HUES48 (cell line): ENCODE measurements at regions not wholly inside any gene's neighbourhood (a gene's known extent, or its start where the extent isn't known, plus 50 kb on each side); places are given as distances from the start of the nearest gene placed in this dataset.

Experiments
- H3K27ac ChIP-seq: one replicate; pipeline ENCODE4 v1.7.0; 2013; ENCODE audit warnings: low read depth, low read length, inconsistent platforms
- H3K27me3 ChIP-seq: 2 replicates; pipeline ENCODE4 v1.6.1; 2013; ENCODE audit warnings: mild to moderate bottlenecking, low read length; ENCODE audit not compliant: control insufficient read depth, insufficient read depth
- H3K36me3 ChIP-seq: 2 replicates; pipeline ENCODE4 v1.6.1; 2013; ENCODE audit warnings: low read length; ENCODE audit not compliant: control insufficient read depth, insufficient read depth
- H3K4me1 ChIP-seq: 2 replicates; pipeline ENCODE4 v1.6.1; 2013; ENCODE audit warnings: mild to moderate bottlenecking, low read length; ENCODE audit not compliant: control insufficient read depth, insufficient read depth
- H3K4me3 ChIP-seq: 2 replicates; pipeline ENCODE4 v1.5.1; 2013; ENCODE audit warnings: mild to moderate bottlenecking, low read depth, low read length
- H3K9ac ChIP-seq: 2 replicates; pipeline ENCODE4 v1.6.1; 2013; ENCODE audit warnings: mild to moderate bottlenecking, low read depth, low read length, moderate library complexity
- H3K9me3 ChIP-seq: 2 replicates; pipeline ENCODE4 v1.6.1; 2013; ENCODE audit warnings: low read length; ENCODE audit not compliant: control insufficient read depth, insufficient read depth

DNA sequence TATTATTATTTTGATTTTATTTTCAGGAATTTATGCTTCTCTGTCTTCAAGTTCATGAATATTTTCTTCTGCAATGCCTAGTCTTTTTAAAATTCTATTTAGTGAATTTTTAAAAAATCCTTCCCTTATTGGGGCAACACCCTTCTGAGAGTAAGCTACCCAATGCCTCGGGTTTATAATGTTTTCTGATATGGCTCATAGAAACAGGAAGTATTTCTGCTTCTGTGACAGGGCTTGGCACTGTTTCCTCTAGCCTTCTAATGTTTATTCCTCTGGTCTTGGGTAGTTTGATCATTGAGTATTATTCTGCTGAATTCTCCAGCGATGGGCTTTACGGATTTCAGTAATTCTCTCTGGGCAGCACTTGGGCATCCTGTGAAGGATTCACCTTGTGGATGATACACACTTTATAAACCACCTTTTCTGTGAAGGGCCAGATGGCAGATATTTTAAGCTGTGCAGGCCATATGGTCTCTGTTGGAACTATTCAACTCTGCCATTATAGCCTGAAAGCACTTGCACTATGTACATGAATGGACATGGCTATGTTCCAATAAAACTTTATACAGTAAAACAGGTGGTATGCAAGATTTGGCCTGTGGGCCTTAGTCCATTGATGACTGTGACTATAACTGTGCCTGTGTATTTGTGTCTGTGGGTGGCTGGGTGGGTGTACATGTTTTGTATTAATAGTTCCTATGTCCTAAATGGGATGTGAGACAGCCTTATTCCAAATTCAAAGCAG is 95.9 kb upstream of the FAT1 start:
- no peaks in the 10 kb centered on the region for H3K4me1 ChIP-seq
- H3K9ac ChIP-seq = no peak overlapping the region
- no peak overlapping the region for H3K4me3 ChIP-seq
- no peaks in the 10 kb centered on the region for H3K36me3 ChIP-seq
- no peak overlapping the region for H3K27ac ChIP-seq
- no peaks in the 10 kb centered on the region for H3K27me3 ChIP-seq
- H3K9me3 ChIP-seq = no peaks in the 10 kb centered on the region

DNA sequence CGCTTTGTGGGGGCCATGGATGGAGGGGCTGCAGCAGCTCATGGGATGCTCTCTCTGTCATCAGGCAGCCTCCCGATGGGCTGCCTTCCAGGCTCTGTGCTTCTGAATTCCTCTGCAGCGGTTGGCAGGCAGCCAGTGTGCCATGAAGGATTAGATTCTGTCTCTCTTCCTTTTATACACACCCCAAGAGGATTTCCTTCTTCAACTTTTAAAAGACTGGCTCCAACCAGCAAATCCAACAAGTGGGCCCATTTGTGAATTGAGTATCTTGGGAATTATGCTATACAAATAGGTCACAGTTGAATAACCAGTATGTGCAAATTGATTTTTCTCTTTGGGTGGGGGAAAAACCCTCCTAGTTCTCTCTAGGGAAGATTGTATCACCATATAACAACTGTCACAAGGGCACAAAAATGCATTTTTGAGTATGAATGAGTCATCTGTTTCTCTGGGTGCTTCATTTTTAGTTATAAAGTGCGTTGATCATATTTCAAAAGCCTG is 96.8 kb upstream of the FAT1 start:
- Histone ChIP-seq H3K4me1 (no peaks in the 10 kb centered on the region), H3K36me3 (no peaks in the 10 kb centered on the region), H3K27me3 (no peaks in the 10 kb centered on the region), H3K9me3 (no peaks in the 10 kb centered on the region), H3K9ac (no peak overlapping the region), H3K27ac (no peak overlapping the region), H3K4me3 (no peak overlapping the region)

DNA sequence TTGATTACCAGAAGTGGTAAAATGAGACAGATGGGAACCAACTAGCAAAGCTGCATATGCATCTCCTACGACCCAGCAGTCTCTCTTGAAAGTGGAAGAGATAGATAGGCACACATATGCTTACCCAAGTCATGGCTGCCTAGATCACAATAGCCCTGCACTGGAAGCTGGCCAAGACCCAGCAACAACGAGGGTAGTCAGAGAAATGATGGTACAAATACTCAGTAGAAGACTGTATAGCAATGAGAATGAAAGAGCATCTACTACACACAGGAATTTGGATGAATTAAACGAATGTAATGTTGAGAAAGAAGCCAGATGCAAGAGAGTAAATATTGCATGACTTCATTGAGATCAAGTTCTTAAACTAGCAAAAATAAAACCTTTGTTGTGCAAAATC is 100.3 kb upstream of the FAT1 start:
- Histone ChIP-seq H3K4me3 (no peak overlapping the region), H3K27me3 (no peaks in the 10 kb centered on the region), H3K27ac (no peak overlapping the region), H3K36me3 (no peaks in the 10 kb centered on the region), H3K9me3 (no peaks in the 10 kb centered on the region), H3K9ac (no peak overlapping the region), H3K4me1 (no peaks in the 10 kb centered on the region)

DNA sequence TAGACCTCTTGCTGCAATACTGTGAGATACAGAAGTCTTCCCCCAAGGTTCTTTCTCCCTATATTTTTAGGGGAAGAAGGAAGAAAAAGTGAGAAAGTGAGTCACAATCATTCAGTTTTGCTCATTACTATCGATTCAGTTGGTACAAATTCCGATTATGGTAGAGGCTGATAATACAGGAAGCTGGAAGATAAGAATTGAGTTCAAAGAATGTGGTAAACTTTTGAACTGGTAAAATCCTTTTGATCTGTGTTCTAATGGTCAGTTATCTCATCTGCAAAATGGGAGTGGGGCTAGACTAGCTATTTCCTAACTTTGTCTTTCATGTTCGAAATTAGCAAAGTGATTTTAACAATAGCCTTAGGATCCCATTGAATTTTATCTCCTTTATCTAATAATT is 101.4 kb upstream of the FAT1 start:
- Histone ChIP-seq H3K4me1 (no peaks in the 10 kb centered on the region), H3K36me3 (no peaks in the 10 kb centered on the region), H3K9me3 (no peaks in the 10 kb centered on the region), H3K27me3 (no peaks in the 10 kb centered on the region), H3K9ac (no peak overlapping the region), H3K27ac (no peak overlapping the region), H3K4me3 (no peak overlapping the region)

DNA sequence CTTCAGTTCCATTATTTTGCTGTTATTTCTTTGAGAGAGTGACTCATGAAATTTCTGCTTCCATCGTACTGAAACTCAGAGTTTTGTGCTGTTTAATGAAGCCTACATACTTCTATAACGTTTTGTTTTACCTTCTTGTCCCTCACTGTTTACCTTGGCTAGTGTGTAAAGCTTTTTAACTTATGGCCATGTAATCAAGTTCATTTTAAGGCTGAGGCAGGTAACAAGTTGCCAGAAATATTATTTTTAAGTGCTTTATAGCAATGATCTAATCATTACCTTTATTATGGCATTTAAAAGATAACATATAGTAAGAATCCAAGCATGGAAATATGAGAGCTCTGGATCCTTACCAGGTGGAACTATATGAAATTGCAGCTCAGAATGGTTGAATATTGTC is 102.3 kb upstream of the FAT1 start:
- Histone ChIP-seq H3K9me3 (no peaks in the 10 kb centered on the region), H3K27me3 (no peaks in the 10 kb centered on the region), H3K9ac (no peak overlapping the region), H3K36me3 (no peaks in the 10 kb centered on the region), H3K27ac (no peak overlapping the region), H3K4me1 (no peaks in the 10 kb centered on the region), H3K4me3 (no peak overlapping the region)

DNA sequence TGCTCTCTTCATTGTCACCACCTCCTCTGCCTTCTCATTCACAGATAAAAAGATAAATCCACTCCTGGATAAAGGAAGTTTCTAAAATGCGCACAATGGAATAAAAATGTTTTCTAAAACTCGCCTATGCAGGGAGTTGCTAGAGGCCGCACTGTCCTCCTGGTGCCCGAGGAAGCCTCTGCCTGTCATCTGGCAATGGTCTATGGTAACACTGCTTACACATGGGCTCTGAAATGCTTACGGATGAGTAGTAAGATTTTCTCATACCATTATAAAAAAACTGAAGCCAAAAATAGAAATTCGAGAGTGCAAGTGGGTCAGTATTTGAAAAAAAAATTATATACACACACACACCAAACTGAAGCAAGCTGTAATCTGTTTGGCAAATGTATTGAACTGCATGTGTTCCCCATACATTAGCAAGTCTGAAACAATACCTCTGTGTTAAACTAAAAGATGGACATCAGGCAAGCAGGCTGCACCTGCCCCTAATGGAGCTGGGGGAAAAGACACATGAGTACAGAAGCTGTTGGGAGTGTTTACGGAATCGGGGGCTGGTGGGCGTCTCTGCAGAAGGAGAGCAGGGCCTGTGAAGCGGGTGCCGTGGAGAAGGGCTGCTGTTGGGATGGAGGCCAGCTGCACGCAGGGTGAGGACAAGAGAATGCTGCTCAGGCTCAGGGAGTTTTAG is 103.3 kb upstream of the FAT1 start:
- H3K9me3 ChIP-seq = no peaks in the 10 kb centered on the region
- H3K4me1 ChIP-seq = no peaks in the 10 kb centered on the region
- H3K27me3 ChIP-seq = no peaks in the 10 kb centered on the region
- H3K36me3 ChIP-seq = no peaks in the 10 kb centered on the region
- H3K9ac ChIP-seq = no peak overlapping the region
- no peak overlapping the region for H3K4me3 ChIP-seq
- no peak overlapping the region for H3K27ac ChIP-seq

DNA sequence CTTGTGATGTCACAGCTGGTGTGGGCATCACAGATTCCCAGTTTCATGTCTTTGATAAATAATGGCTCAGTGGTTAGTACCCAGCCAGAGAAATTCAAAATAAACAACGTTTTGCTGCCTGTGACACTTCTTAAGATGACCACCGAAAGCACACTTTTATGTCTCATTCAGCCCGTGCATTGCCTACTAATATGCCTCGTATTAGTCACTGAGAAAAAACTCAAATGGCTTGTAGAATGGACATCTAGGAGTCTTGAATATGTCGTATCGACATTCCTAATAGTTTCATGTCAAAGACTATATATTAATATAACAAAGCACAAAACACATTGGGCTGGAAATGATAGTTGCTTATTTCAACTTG is 103.9 kb upstream of the FAT1 start:
- Histone ChIP-seq H3K4me1 (no peaks in the 10 kb centered on the region), H3K9me3 (no peaks in the 10 kb centered on the region), H3K27me3 (no peaks in the 10 kb centered on the region), H3K4me3 (no peak overlapping the region), H3K36me3 (no peaks in the 10 kb centered on the region), H3K9ac (no peak overlapping the region), H3K27ac (no peak overlapping the region)

DNA sequence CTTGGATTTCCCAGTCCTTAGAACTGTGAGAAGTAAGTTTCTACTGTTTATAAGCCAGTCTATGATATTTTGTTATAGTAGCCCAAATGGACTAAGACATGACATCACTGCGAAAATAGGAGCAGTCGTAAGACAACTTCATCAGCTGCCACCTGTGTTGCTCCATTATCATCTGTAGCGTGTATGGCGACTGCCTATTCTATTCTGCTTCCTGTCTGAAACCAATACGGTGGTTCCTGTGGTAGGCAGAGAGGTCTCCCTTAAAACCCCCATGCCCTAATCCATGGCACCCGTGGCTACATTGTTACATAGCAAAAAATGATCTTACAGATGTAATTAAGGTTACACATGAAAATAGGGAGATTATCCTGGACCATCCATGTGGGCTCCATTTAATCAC is 105.4 kb upstream of the FAT1 start:
- H3K4me1 ChIP-seq = no peaks in the 10 kb centered on the region
- H3K27ac ChIP-seq = no peak overlapping the region
- no peak overlapping the region for H3K9ac ChIP-seq

DNA sequence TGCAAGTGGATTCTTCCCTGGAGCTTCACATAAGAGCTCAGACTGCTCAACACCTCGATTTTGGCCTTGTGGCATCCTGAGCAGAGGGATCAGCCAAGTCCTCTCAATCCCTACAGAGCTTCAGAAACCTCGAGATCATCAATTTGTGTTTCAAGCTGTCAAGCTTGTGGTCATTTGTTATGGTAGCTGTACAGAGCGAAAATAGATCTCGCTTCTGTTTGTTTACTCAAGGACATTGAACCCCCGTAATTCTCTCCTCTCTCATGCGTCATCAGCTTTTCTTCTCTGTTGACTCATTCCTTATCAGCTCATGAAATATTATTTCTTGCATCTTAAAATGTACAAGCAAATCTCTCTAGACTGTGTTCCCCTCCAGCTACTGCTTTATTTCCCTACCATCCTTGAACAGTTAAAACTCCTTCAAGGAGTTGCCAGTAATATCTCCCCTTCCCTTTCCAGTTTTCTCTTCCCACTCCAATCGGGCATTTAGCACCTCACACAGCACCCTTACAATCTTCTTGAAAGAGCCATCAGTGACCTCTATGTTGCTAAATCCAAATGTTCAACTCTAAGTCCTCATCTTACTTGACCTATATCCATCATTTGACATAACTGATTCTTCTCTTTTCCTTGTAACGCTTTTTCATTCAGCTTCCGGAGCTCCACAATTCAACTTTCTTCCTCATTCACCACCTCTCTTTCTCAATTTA is 106.2 kb upstream of the FAT1 start:
- Histone ChIP-seq H3K4me1 (no peaks in the 10 kb centered on the region), H3K9me3 (no peaks in the 10 kb centered on the region), H3K36me3 (no peaks in the 10 kb centered on the region), H3K4me3 (no peak overlapping the region), H3K9ac (no peak overlapping the region), H3K27me3 (no peaks in the 10 kb centered on the region), H3K27ac (no peak overlapping the region)

More for the DNA sequence above, 105.4 kb upstream of the FAT1 start:
- Histone ChIP-seq H3K9me3 (no peaks in the 10 kb centered on the region), H3K4me3 (no peak overlapping the region), H3K27me3 (no peaks in the 10 kb centered on the region), H3K36me3 (no peaks in the 10 kb centered on the region)

DNA sequence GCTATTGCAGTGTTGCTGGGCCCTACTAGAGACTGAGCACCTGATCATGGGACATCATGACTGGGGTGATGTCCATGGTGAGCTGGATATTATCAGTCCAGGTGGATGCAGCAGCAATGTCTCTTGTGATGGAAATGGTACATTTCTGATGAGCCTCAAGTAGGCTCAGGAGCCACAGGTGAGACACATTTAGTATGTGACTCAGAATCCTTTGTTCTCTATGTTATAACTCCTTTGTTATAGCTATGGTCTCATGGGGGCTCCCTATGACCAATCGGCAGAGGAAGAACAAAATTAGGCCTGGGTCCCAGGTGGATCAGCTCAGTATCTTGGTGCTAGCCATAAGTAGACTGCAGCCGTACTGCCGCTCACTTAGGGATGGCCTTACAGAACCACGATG is 107.9 kb upstream of the FAT1 start:
- Histone ChIP-seq H3K9me3 (no peaks in the 10 kb centered on the region), H3K4me1 (no peaks in the 10 kb centered on the region), H3K27ac (no peak overlapping the region), H3K36me3 (no peaks in the 10 kb centered on the region), H3K4me3 (no peak overlapping the region), H3K27me3 (no peaks in the 10 kb centered on the region), H3K9ac (no peak overlapping the region)

DNA sequence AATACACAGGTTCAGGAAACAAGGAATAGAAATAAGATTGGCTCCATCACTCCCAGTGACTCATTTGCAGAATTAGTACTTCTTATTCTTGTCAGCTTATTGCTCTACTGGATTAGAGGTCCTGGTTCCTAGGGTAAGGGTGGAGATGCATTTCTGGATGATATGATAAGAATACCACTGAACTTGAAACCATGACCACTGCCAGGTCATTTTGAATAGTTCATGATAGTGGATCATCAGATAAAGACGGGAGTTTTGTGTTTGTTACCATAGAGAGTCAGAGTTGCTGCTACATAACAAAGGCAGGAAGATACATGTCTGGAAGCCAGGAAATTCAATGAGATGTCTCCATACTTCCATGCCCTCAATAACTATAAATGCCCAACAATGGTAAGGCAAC is 109.2 kb upstream of the FAT1 start:
- Histone ChIP-seq H3K27me3 (no peaks in the 10 kb centered on the region), H3K9me3 (no peaks in the 10 kb centered on the region), H3K4me1 (no peaks in the 10 kb centered on the region), H3K36me3 (no peaks in the 10 kb centered on the region), H3K9ac (no peak overlapping the region), H3K27ac (no peak overlapping the region), H3K4me3 (no peak overlapping the region)
